ENCODE measurements at regions not wholly inside any gene's neighbourhood (a gene's known extent, or its start where the extent isn't known, plus 50 kb on each side); places are given as distances from the start of the nearest gene placed in this dataset.

DNA sequence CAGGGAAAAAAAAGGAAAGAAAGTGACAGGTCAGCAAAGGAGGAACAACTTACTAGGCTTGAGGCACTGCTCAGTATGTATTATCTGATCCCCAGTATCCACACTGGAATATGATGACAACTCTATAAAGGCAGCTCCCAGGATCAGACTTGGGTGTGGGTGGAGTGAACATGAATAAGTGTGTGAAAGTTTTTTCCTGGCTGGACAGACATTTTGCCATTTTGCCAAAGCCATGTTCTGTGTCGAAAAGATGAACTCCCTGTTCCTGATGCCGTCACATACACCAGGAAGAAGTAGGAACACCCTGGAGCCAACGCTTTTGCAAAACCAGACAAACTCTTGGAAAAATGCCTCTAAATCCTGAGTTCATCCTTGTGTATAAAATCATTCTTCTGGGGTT lies 143.2 kb upstream of the MEOX2 start:
- TF ChIP-seq, protein P1, sequence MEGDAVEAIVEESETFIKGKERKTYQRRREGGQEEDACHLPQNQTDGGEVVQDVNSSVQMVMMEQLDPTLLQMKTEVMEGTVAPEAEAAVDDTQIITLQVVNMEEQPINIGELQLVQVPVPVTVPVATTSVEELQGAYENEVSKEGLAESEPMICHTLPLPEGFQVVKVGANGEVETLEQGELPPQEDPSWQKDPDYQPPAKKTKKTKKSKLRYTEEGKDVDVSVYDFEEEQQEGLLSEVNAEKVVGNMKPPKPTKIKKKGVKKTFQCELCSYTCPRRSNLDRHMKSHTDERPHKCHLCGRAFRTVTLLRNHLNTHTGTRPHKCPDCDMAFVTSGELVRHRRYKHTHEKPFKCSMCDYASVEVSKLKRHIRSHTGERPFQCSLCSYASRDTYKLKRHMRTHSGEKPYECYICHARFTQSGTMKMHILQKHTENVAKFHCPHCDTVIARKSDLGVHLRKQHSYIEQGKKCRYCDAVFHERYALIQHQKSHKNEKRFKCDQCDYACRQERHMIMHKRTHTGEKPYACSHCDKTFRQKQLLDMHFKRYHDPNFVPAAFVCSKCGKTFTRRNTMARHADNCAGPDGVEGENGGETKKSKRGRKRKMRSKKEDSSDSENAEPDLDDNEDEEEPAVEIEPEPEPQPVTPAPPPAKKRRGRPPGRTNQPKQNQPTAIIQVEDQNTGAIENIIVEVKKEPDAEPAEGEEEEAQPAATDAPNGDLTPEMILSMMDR (IDR thresholded peaks at IDR 0.05; ENCODE audit: low read depth, low read length, poor library complexity, severe bottlenecking): no peak
- TF ChIP-seq EZH2phosphoT487 (IDR thresholded peaks at IDR 0.05; ENCODE audit: borderline replicate concordance, low read length): no peak

All from DOHH2 (cell line).